NCI-H226 (cell line): ENCODE measurements at regions not wholly inside any gene's neighbourhood (a gene's known extent, or its start where the extent isn't known, plus 50 kb on each side); places are given as distances from the start of the nearest gene placed in this dataset.
"Not testable (repeated sequence)": the region's sequence is repeated elsewhere in the genome, so short reads cannot be mapped to it uniquely, and the experiment has no call there.

Experiments used
- DNase-seq: peaks from one replicate; pipeline ENCODE4 v3.0.0-alpha.2; 2015

DNA sequence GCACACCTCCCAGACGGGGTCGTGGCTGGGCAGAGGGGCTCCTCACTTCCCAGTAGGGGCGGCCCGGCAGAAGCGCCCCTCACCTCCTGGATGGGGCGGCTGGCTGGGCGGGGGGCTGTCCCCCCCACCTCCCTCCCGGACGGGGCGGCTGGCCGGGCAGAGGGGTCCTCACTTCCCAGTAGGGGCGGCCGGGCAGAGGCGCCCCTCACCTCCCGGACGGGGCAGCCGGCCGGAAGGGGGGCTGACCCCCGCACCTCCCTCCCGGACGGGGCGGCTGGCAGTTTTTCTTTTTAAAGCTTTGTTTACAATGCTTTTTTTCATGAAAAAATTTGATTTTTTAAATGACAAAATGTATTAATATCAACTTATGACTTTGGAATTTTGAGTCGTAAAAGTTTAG is 159.0 kb upstream of the ATP2B1 start:
- DNase-seq = not testable (repeated sequence)

DNA sequence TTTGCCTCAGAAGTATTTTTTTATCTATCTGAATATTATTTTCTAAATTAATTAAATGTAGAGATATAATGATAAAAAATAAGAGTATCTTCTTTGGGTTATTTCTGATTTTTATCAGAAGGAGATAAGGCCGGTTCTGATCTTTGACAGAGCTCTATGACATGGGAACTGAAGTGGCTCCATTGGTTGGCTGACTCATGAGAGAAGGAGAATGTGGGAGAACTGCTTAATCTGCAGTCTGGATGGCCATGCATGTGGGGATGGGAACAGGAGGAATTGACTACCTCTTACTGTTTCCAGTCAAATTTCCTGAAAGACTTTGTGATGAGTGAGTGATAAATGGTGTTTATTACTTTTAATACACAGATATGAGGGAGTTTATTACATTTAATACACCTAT is 155.8 kb upstream of the ATP2B1 start:
- peak; percentile 39 for DNase-seq

DNA sequence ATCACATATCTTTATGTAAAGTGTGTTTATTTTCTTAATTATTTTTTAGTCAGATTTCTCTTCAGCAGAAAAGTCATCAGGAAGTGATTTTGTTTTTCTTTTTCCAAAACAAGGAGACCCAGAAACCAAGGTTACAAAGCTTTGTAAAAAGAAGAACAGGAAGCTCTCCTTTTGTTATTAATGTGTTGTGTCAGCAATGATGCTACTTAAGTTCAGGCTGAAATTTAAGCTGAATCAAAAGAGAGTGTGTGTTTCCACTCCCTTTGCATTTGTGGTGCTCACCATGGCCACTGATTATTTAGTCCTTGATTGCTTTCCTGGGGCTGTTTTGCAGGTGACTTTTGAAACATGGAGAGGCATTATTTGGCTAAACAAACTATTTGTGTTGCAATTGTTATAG is 155.3 kb upstream of the ATP2B1 start:
- DNase-seq = no peak

DNA sequence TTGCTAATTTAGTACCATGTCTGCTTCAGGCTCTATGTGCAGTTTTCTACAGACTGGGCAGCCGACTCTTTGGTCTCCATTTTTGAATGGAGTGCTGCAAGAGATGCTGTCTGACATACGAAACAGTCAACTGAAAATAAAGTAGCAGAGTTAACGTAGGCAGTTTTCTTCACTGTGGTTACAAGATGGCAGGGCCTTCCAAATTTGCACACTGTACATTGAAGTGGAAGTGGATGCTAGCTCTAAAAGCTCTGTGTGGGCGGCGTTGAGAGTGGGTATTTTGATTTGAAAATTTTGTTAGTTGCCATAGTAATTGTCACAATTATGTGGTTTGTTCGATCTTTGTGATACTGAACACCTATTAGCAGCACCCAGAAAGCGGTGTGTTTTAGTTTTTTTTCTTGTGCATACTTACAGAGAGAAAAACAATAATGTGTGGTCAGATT is 154.9 kb upstream of the ATP2B1 start:
- DNase-seq = no peak

DNA sequence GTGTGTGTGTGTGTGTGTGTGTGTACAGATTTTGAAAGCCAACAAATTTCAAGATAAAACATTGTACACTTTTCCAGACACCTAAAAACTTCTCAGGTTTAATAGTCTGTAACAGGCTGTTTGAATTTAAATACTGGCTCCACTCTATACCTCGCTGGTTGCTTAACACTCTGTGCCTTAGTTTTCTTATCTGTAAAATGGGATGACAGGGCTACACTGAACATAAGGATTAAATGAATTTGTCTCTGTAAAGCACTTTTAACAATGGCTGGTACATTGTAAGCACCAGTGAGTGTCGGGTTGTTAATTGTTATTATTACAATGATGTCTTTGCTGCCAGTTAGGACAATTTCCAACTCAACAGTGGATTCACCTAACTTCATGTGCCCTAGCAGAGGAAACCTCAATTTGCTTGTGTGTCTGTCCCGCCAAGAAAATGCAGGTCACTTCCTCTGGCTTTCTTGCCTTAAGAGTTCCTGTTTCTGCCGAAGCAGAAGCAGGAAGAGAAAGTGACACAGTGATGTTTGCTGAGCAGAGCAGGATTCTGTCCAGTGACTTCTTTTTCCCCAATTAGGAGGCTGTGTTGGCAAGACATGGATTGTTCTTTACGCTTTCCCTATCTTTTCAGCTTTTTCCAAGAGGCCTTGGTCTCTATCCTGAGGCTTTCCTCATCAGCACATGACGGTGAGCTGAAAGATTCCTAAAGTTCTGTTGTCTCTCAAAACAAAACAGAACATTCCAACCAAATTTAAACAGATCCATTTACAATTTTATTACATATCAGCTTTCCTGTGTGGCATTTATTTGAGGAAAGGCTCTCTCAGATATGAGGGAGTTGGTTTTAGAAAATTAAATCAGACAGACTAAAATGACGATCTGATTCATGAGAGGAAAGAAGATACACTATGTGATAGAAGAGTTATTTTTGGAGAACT is 154.1 kb upstream of the ATP2B1 start:
- DNase-seq = no peak

DNA sequence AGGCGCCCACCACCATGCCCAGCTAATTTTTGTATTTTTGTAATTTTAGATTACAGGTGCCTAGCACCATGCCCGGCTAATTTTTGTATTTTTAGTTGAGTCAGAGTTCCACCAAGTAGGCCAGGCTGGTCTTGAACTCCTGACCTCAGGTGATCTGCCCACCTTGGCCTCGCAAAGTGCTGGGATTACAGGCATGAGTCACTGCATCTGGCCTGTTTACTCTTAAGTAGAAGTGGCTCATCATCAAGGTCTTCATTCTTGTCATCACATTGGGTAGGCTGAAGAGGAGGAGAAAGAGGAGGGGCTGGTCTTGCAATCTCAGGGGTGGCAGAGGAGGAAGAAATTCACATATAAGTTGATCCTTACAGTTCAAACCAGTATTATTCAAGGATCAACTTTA is 152.4 kb upstream of the ATP2B1 start:
- no peak for DNase-seq

DNA sequence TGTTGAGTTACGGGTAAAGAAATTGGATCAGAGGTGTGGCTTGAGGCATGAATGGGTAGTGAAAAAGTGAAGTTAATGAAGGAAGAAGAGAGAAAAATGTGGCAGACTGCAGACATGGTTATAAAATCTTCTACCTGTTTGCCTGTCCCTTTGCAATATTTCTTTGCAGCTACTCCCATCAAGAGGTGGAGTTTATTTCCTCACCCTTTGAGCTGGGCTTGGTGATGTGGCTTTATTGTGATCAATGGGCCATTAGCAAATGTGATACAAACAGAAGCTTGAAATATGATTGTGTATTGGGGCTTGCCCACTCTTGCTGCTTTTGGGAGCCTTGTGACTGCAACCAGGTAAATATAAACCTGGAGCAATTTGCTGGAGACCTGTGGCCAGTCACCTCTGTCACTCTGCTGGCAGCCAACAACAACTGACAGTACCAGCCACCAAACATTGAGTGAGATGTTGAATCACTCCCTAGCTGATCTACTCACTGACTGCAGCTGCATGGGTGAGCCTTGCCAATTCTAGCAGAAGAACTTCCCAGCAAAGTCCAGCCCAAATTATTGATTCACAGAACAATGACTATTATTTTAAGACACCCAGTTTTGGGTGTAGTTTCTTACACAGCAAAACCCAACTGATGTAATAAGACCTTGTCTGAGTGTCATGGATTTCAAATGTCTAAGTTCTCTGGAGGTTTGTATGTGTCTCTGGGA is 151.0 kb upstream of the ATP2B1 start:
- no peak for DNase-seq

DNA sequence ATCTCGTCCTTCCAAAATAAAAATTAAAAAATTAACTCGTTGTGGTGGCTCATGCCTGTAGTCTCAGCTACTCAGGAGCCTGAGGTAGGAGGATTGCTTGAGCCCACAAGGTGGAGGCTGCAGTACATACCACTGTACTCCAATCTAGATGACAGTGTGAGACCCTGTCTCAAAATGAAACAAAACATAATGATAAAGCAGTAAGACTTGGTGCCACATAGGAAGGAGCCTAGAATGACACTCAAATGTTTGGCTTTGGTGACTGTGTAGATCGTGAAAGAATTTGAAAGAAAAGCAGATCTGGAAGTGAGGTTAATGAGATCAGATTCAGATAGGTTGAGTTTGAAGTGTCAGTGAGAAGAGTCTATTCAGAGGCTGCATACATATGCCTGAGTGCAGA is 150.1 kb upstream of the ATP2B1 start:
- no peak for DNase-seq

DNA sequence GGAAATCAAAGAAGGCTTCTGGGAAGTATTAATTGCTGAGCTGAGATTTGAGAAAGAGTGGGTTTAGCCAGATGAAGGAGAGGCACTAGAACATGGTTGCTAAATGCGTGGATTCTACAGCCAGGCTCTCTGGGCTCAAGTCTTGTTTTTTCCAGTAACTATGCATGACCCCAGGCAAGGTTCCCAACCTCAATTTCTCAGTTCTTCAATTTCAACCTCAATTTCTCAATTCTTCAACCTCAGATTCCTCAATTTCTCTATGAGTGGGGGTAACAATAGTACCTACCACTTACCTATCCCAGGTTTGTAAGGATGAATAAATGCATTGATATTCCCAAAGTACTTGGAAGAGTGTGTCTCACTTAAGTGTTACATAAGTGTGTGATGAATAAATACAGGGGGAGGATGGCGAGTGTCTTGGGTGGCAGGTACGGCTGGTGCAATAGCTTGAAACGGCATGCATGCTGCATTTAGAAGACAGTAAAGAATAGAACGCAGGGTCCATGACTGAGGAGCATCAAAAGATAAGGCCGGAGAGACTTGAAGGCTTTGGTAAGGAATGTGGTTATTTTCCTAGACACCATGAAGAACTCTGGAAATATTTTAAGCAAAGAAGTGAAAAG is 149.1 kb upstream of the ATP2B1 start:
- DNase-seq = no peak

DNA sequence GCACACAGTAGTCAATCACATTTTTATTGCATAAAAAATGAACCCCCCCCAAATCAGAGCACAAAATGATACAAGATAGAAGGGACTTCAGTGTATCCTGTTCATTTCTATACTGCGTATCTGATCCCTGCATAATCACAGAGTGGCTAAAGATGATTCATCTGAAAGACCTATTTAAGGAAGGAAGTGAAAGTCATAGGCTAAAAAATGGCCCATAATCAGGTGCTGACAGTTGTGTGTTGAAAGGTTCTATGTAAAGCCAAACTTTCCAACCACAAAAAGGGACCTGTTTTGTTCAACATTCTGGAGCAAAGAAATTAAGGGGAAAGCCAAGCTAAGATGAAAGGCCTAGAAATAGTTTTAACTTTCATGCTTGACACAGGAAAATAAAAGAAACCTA is 147.8 kb upstream of the ATP2B1 start:
- peak; percentile 70 for DNase-seq

DNA sequence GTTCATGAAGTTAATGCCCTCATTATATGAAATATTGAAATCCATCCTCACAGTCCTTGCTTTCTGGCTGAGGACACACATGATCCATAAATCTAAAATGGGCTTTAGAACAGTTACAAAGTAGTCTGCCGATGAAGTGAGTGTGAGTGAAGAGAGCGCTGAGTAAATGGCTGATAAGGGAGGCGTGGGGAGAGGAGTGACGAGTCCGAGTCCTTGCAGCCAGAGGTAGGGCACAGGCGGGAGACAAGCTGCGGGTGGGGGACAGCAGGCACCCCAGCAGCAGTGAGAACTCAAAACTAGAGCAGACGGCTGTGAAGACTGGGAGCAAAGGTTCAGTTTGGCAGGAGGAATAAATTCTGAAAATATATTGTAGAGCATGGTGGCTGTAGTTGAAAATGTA is 140.1 kb upstream of the ATP2B1 start:
- no peak for DNase-seq

DNA sequence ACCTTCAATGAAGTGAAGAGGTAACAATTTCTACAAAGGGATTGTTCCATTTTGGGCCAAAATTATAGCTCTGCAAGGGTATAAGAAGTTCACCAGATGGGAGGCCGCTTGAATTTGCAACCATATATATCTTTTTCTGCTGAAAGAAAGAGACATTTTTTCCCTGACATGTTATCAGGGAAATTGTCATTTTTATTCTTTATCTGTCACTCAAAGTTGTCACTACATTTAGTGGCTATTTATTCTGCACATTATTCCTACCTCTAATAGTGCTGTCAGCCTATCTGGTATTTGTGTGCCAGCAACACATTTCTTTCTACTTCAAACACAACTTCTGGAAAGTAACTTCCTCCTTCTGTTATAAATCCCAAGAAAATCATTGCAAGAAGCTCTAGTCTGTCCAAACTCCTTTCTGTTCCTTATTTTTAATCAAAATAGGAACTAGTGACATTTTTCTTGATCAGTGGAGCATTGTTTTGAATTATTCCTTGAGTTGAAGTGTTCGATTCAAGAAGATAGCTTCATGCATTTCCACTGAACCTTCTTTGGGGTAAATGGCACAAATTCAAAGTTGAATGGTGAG is 137.9 kb upstream of the ATP2B1 start:
- DNase-seq = no peak

DNA sequence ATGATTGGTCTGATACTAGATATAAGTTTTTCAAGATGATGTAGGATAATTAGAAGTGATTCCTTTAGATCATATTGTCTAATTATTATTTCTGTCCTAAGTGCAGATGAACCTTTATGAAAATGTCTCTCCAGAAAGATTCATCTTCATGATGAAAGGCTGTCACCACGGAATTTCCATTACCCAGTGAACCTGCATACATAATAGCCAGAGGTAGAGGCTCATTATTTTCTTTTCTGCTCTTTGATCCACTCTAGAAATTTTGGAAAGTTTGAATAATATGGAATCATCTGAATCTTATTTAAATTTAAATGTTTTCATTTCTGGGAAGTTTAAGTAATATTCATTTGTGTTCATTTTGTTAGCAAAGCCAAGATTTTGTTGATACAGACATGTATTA is 137.1 kb upstream of the ATP2B1 start:
- no peak for DNase-seq

DNA sequence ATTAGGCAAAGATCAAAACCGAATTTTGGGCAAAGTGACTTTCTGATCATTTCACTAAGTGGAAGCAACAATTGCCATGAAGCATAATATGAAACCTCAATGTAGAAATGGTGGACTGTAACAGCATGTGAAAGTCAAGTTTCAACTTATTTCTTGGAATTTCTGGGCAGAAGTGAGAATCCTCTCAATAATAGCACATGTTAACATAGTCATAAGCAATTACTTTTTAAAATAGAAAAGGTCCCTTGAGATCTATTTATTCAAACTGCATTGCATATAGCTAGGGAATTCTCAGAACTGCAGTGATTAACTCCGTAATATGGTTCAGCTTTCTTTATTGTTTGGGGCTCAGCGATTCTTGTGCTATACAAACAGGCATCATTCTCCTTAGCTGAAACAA is 136.7 kb upstream of the ATP2B1 start:
- DNase-seq = no peak

DNA sequence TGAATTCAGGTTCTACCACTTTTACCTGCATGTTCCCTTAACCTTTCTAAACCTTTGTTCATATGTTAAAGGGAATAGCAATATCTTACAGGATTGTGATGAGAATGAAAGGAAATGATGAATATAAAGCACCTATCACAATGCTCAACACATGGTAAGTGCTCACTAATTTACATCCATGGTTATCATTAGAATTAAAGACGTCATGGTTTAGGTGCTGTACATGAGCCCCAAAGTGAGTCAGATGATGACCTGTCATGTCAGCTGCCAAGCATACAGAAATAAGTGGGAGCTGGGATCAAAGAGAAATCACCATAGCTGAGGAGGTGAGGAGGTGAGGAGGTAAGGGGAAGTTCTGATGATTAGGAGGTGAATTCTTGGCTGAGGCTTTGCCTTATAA is 135.9 kb upstream of the ATP2B1 start:
- peak; percentile 14 for DNase-seq

DNA sequence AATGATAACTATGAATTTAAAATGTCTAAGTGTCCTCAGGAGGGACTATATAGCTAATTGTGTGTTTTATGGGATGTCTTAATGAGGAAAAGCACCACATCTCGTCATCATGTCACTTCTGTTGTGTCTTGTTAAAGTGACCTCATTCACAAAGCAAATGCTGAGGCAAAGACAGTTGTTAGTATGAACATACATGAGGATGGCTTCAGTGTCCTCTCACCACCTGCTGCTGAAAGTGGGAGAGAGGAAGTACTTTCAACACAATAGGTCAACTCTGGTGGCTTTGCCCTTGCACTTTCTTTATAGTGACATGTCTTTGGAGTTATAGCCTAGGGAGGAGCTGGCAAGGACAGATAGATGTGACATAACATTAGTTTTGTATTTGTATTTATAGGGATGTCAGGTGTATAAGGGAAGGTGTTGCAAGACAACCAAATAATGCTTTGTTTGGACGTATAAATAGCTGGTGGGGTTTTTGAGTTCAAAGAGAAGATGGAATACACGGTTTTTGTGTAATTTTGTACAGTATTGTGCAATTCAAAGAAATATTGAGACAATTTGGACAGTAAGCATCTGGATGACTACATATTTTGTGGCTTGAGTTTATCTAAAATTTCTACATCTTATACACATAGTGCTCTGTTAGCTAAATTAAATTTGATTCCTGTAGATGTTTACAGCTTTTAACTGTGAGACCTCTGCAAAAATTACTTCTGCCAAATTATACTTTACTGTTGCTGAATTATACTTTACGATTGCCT is 131.7 kb upstream of the ATP2B1 start:
- no peak for DNase-seq

DNA sequence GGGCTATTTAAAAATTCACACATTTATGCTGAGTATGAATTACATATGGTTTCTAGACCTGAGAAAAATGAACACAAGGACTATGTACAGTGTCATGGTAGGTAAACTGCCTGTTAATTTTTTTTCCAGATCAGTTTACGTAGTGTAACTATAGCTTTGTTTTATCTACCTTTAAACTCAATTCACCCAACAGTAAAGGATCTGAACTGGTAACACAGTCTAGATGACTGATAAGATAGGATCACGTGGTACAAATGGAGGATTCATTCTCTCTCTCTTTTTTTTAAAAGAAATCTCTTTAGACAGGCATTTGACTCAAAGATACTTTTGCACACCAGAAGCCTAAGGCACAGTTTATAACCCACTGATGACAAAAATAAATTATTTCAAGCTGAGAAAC is 130.8 kb upstream of the ATP2B1 start:
- DNase-seq = no peak

DNA sequence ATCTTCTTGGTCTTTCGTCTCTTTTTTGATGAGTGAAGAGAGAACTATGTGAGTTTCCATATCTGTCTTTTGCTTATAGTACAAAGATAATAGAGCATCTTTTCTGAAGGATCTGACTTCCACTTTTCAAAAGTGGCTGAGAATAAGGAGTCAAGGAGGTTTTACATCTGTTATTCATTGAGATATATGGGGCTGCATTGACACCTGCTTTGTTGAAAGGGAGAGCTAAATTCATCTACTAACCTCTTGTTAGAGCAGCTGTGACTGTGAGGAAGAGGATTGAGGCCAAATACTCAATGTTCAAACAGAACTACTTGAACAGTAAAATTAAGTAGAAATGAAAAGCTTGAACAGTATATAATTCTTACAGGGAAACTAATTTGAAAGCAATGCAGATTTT is 130.2 kb upstream of the ATP2B1 start:
- no peak for DNase-seq

DNA sequence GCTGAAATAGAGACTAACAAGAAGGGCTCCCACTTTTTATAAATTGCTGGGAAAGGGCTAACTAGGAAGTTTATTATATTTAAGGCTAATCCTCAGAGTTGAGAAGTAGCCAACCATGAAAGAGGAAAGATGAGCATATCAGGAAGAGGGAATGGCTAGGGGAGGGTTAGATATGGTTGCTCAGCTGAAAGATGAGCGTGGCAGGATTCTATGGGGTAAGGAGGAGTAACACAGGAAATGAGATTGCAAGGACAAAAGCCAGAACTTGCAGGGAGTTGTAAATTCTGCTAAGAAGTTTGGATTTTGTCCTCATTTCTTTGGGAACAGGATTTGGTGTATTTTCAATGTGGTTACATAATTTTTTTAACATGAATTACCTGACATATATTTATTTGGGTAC is 127.4 kb upstream of the ATP2B1 start:
- DNase-seq = peak; percentile 55

DNA sequence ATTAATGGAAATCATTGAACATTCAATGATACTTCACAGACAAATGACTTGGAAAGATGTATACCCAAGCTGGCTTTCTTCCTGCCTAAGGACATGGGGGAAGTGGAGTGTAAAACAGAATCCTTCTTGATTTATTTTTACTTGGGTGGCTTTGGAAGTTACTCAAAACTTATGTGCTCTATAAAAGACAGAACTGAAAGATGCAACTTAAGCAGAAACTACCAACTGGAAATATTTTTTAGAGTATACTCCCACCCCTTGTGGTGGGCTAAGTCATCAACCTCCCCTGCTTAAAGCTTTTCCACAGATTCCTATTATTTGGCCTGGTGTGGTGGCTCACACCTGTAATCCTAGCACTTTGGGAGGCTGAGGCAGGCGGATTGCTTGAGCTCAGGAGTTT is 126.0 kb upstream of the ATP2B1 start:
- no peak for DNase-seq

DNA sequence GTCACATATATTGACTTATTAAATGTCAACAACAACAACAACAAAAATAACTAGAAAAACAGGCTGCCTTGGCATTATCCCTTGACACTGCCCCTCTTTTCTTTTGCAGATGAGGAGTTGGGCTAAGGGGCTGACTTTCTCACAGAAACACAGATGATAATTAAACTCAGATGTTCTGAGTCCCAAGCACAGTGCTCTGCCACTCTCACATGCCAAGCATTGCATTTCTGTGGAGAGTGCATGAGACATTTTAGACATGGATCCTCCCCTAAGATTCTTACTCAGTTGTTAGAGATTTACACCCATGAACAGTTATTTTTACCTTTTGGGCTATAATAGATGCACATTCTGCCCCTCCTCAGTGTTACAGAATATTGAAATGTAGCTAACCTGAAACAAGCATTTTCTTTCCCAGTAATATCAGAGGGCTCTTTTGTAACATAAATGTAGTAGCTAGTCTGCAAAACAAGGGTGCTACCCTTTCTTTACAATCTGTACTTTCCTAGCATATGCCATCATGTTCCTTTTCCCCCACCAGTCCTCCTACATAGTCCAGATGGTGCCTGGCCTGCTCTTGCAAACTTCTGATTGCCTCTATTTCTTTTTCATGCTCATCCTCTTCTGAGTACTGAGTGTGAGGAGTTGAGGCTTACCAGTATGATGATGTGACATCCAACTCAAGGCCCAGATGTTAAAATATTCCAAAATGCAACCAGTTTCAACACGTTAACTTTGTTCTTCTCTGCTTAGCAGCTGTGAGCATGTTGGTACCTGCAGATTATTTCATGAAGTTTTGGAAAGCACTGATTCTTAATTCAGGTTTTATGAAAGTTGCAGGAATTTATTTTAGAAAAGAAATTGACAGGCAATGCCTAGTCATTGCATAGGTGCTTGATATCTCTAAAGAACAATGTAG is 125.0 kb upstream of the ATP2B1 start:
- no peak for DNase-seq

DNA sequence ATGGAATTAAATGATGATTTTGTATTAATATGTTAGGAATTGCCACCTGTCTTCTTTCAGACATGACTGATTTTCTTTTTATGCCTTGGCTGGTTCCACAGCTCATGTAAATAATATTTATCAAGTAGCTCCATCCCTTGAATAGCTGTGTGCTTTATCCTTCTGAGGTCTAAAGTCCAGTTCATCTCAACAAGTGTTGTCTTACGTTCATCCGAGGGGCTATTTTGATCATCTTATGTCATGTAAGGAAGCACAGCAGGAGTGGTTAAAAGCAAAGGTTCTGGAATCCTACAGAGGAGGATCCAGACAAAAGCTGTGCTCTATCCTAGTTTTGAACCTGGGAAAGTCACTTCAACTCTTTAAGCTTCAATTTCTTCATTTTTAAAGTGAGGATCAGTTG is 123.7 kb upstream of the ATP2B1 start:
- no peak for DNase-seq
